ENCODE measurements at regions not wholly inside any gene's neighbourhood (a gene's known extent, or its start where the extent isn't known, plus 50 kb on each side); places are given as distances from the start of the nearest gene placed in this dataset.

GRCh38 chr18:28581521-28582071, 404.7 kb upstream of the CDH2 start:
- H3K9me3 ChIP-seq: no peaks in the 10 kb centered on the region
- CTCF ChIA-PET: no interaction called here
- H3K9me3 Mint-ChIP-seq (ENCODE audit: unreplicated experiment): no peaks in the 10 kb centered on the region
- no peak overlapping the region for H3K4me3 ChIP-seq (ENCODE audit: low read depth, low read length)
- H3K27ac Mint-ChIP-seq (ENCODE audit: unreplicated experiment): no peak overlapping the region
- H3K27me3 Mint-ChIP-seq (ENCODE audit: insufficient read depth, unreplicated experiment): no peaks in the 10 kb centered on the region
- no peaks in the 10 kb centered on the region for H3K27me3 ChIP-seq (replicated peaks; ENCODE audit: control insufficient read depth, insufficient read depth, low read length)
- H3K4me3 Mint-ChIP-seq (ENCODE audit: unreplicated experiment): no peak overlapping the region
- BruUV-seq (replicated peaks): no TSS peak
- intact Hi-C loops (cut with micrococcal nuclease; ENCODE audit: unreplicated experiment): no loop called here
- POLR2A ChIA-PET: no interaction called here
- H3K4me1 ChIP-seq: no peaks in the 10 kb centered on the region
- H3K36me3 ChIP-seq (ENCODE audit: control insufficient read depth, insufficient read depth, low read length): no peaks in the 10 kb centered on the region
- no peaks in the 10 kb centered on the region for H3K36me3 Mint-ChIP-seq (ENCODE audit: insufficient read depth, unreplicated experiment)
- H3K4me1 Mint-ChIP-seq (ENCODE audit: low read depth, unreplicated experiment): no peaks in the 10 kb centered on the region
- no peak for DNase-seq
- no peak for TF ChIP-seq CTCF (IDR thresholded peaks at IDR 0.05; ENCODE audit: insufficient read depth in 1 of 2, low read depth in 1 of 2, low read length in 1 of 2, severe bottlenecking in 1 of 2, unreplicated experiment in 1 of 2)

- CTCF ChIA-PET: no interaction called here
Observed at GRCh38 chr18:28576941-28577340, 400.0 kb upstream of the CDH2 start.

GRCh38 chr18:28575123-28575522, 398.2 kb upstream of the CDH2 start:
- no TSS peak for BruUV-seq (replicated peaks)
- Mint-ChIP-seq H3K36me3 (ENCODE audit: insufficient read depth, unreplicated experiment) (no peaks in the 10 kb centered on the region), H3K9me3 (ENCODE audit: unreplicated experiment) (no peaks in the 10 kb centered on the region), H3K27ac (ENCODE audit: unreplicated experiment) (no peak overlapping the region), H3K4me3 (ENCODE audit: unreplicated experiment) (no peak overlapping the region), H3K27me3 (ENCODE audit: insufficient read depth, unreplicated experiment) (peaks cover 2% of the 10 kb centered on the region), H3K4me1 (ENCODE audit: low read depth, unreplicated experiment) (no peaks in the 10 kb centered on the region)
- no peaks in the 10 kb centered on the region for H3K36me3 ChIP-seq (ENCODE audit: control insufficient read depth, insufficient read depth, low read length)
- ChIA-PET CTCF (no interaction called here), POLR2A (no interaction called here)
- DNase-seq: no peak
- intact Hi-C loops (cut with micrococcal nuclease; ENCODE audit: unreplicated experiment): no loop called here
- no peaks in the 10 kb centered on the region for H3K27me3 ChIP-seq (replicated peaks; ENCODE audit: control insufficient read depth, insufficient read depth, low read length)
- H3K9me3 ChIP-seq: no peaks in the 10 kb centered on the region
- TF ChIP-seq CTCF (IDR thresholded peaks at IDR 0.05; ENCODE audit: insufficient read depth in 1 of 2, low read depth in 1 of 2, low read length in 1 of 2, severe bottlenecking in 1 of 2, unreplicated experiment in 1 of 2): no peak
- H3K4me1 ChIP-seq: no peaks in the 10 kb centered on the region
- H3K4me3 ChIP-seq (ENCODE audit: low read depth, low read length): no peak overlapping the region

More at GRCh38 chr18:28576941-28577340, 400.0 kb upstream of the CDH2 start:
- BruUV-seq (replicated peaks): no TSS peak
- peaks cover 2% of the 10 kb centered on the region for H3K27me3 Mint-ChIP-seq (ENCODE audit: insufficient read depth, unreplicated experiment)
- no peaks in the 10 kb centered on the region for H3K4me1 ChIP-seq
- no peaks in the 10 kb centered on the region for H3K36me3 ChIP-seq (ENCODE audit: control insufficient read depth, insufficient read depth, low read length)
- POLR2A ChIA-PET: no interaction called here
- H3K4me3 ChIP-seq (ENCODE audit: low read depth, low read length): no peak overlapping the region
- TF ChIP-seq CTCF (IDR thresholded peaks at IDR 0.05; ENCODE audit: insufficient read depth in 1 of 2, low read depth in 1 of 2, low read length in 1 of 2, severe bottlenecking in 1 of 2, unreplicated experiment in 1 of 2): no peak
- intact Hi-C loops (cut with micrococcal nuclease; ENCODE audit: unreplicated experiment): no loop called here
- no peak for DNase-seq
- H3K27ac Mint-ChIP-seq (ENCODE audit: unreplicated experiment): no peak overlapping the region
- no peaks in the 10 kb centered on the region for H3K9me3 Mint-ChIP-seq (ENCODE audit: unreplicated experiment)
- no peaks in the 10 kb centered on the region for H3K27me3 ChIP-seq (replicated peaks; ENCODE audit: control insufficient read depth, insufficient read depth, low read length)
- H3K4me1 Mint-ChIP-seq (ENCODE audit: low read depth, unreplicated experiment): no peaks in the 10 kb centered on the region
- H3K9me3 ChIP-seq: no peaks in the 10 kb centered on the region
- H3K36me3 Mint-ChIP-seq (ENCODE audit: insufficient read depth, unreplicated experiment): no peaks in the 10 kb centered on the region
- no peak overlapping the region for H3K4me3 Mint-ChIP-seq (ENCODE audit: unreplicated experiment)
